GM21619 (cell line): ENCODE measurements at regions not wholly inside any gene's neighbourhood (a gene's known extent, or its start where the extent isn't known, plus 50 kb on each side); places are given as distances from the start of the nearest gene placed in this dataset.

Experiments used
- ATAC-seq: cut with Tn5 transposase; IDR thresholded peaks from one replicate; pipeline ENCODE4 v1.9.1; 2021; ENCODE audit not compliant: unreplicated experiment

DNA sequence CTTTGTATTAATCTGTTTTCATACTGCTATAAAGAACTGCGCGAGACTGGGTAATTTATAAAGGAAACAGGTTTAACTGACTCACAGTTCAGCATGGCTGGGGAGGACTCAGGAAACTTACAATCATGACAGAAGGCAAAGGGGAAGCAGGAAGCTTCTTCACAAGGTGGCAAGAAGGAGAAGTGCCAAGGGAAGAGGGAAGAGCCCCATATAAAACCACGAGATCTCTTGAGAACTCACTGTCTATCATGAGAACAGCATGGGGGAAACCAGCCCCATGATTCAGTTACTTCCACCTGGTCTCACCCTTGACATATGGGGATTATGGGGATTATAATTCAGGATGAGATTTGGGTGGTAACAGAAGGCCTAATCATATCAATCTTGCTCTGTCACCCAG, 60.9 kb upstream of the CHD1 start:
- no peak for ATAC-seq

DNA sequence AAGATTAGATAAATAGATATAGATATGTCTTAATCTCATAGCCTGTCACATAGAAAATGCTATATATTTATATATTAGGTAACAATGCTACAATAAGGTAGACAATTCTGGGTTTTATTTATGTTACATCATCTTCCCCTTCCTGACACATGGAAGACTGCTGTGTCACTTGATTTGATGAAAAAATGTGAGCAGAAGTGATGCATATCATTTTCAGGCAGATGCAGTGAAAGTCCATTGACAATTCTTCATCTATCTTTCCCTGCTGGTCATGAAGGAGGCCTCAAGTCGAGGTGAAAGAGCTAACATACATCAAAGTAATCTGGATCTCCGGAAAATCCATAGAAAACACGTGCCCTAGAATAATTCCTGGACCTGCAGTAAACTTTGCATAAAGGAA, 57.8 kb upstream of the CHD1 start:
- ATAC-seq: no peak

DNA sequence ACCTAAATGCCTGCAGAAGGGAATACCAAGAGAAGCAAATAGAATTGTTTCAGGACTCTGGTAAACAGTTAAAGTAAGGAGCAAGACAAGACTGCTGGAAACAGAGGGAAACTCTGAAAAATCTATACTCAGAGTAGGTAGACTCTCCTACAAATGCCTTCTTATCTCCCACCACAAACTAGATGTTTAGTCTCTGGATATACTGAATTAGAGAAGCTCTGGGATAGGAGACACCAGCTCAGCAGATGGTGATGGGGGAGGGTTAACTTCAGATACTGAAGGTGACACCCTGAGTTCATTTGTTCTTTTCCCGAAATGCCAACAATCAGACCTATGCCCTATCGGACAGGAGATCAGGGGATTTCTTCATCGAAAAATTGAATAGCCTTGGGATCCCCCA, 54.1 kb upstream of the CHD1 start:
- ATAC-seq: no peak
